SK-N-SH (cell line): ENCODE measurements at regions not wholly inside any gene's neighbourhood (a gene's known extent, or its start where the extent isn't known, plus 50 kb on each side); places are given as distances from the start of the nearest gene placed in this dataset.

Experiments
- CTCF ChIA-PET: fragments of 300-600, 350-600 bp; formaldehyde crosslinking; extraction: SDS; loops from one replicate; lab custom pipeline; 2021; lab: Yijun Ruan, JAX
- POLR2A ChIA-PET: fragments of 350-600 bp; sonication (Branson Sonifier 250); formaldehyde crosslinking; extraction: SDS; loops from one replicate; lab custom pipeline; 2020; ENCODE audit warnings: antibody characterized with exemption, inconsistent platforms; lab: Yijun Ruan, JAX
- DNase-seq: peaks from one replicate; pipeline ENCODE4 v3.0.0; 2012
- H2AFZ ChIP-seq: fragments of 200-600 bp; sonication (generic); 2 replicates; pipeline ENCODE4 v1.8.1; 2016; ENCODE audit warnings: antibody characterized with exemption, mild to moderate bottlenecking, low read depth
- H3F3A ChIP-seq: fragments of 200-600 bp; sonication (generic); replicated peaks from 2 replicates; pipeline ENCODE3; 2016; ENCODE audit warnings: antibody characterized with exemption, mild to moderate bottlenecking; ENCODE audit not compliant: insufficient read depth
- H3K27ac ChIP-seq, 2 experiments: fragments of 200-500 bp in 1 of 2; fragments of 200-600 bp in 1 of 2; sonication (Bioruptor generic) in 1 of 2; sonication (generic), shearing (Covaris generic) in 1 of 2; 2 replicates each; pipeline versions ENCODE4 v1.5.1 to v1.6.1; 2014 to 2016; ENCODE audit warnings: low read depth in 2 of 2, inconsistent platforms in 1 of 2, low read length in 1 of 2, mild to moderate bottlenecking in 1 of 2, mixed read lengths in 1 of 2
- H3K27me3 ChIP-seq: fragments of 200-600 bp; sonication (generic), shearing (Covaris generic); 2 replicates; pipeline ENCODE4 v1.6.1; 2016; ENCODE audit warnings: mixed run types; ENCODE audit not compliant: insufficient read depth
- H3K36me3 ChIP-seq, 2 experiments: fragments of 200-500 bp in 1 of 2; fragments of 200-600 bp in 1 of 2; sonication (Bioruptor generic) in 1 of 2; sonication (generic) in 1 of 2; replicated peaks in 1 of 2; 2 replicates each; pipeline versions ENCODE3 to v1.5.1; 2014 to 2016; ENCODE audit warnings: low read length in 1 of 2, mild to moderate bottlenecking in 1 of 2; ENCODE audit not compliant: insufficient read depth in 2 of 2, control insufficient read depth in 1 of 2
- H3K4me1 ChIP-seq, 2 experiments: fragments of 200-500 bp in 1 of 2; fragments of 200-600 bp in 1 of 2; sonication (Bioruptor generic) in 1 of 2; sonication (generic), shearing (Covaris generic) in 1 of 2; 2 replicates each; pipeline versions ENCODE4 v1.5.1 to v1.6.1; 2014 to 2016; ENCODE audit warnings: low read depth in 1 of 2, low read length in 1 of 2, mixed run types in 1 of 2; ENCODE audit not compliant: insufficient read depth in 2 of 2, control insufficient read depth in 1 of 2
- H3K4me2 ChIP-seq: fragments of 200-600 bp; sonication (generic), shearing (Covaris generic); 2 replicates; pipeline ENCODE4 v1.6.1; 2017; ENCODE audit warnings: mixed run types
- H3K4me3 ChIP-seq, 2 experiments: fragments of 200-500 bp in 1 of 2; fragments of 200-600 bp in 1 of 2; sonication (Bioruptor generic) in 1 of 2; sonication (generic), shearing (Covaris generic) in 1 of 2; 2 replicates each; pipeline versions ENCODE4 v1.5.1 to v1.8.1; 2014 to 2016; ENCODE audit warnings: low read depth in 2 of 2, inconsistent platforms in 1 of 2, low read length in 1 of 2, mild to moderate bottlenecking in 1 of 2, mixed read lengths in 1 of 2, moderate library complexity in 1 of 2
- H3K79me2 ChIP-seq: fragments of 200-600 bp; sonication (generic); 2 replicates; pipeline ENCODE4 v1.8.1; 2017; ENCODE audit warnings: mild to moderate bottlenecking; ENCODE audit not compliant: insufficient read depth
- H3K9ac ChIP-seq: fragments of 200-600 bp; sonication (generic); 2 replicates; pipeline ENCODE4 v1.6.1; 2017; ENCODE audit warnings: mixed run types
- H3K9me2 ChIP-seq: fragments of 200-600 bp; sonication (generic); 2 replicates; pipeline ENCODE4 v1.6.1; 2017; ENCODE audit warnings: mixed run types
- H3K9me3 ChIP-seq: fragments of 200-600 bp; sonication (generic); 2 replicates; pipeline ENCODE4 v1.6.1; 2017; ENCODE audit warnings: mixed run types, mild to moderate bottlenecking, moderate library complexity
- H4K20me1 ChIP-seq: fragments of 200-600 bp; sonication (generic); 2 replicates; pipeline ENCODE4 v1.6.1; 2017; ENCODE audit warnings: mild to moderate bottlenecking, mixed run types; ENCODE audit not compliant: insufficient read depth
- CTCF ChIP-seq: fragments of 200-600 bp; sonication (generic); IDR thresholded peaks from 2 replicates; pipeline ENCODE4 v1.6.1; 2017; ENCODE audit warnings: antibody characterized with exemption, mild to moderate bottlenecking, moderate library complexity
- ELF1 ChIP-seq: IDR thresholded peaks from 2 replicates; pipeline ENCODE4 v1.4.0; 2012
- EZH2phosphoT487 ChIP-seq: fragments of 200-600 bp; sonication (generic); IDR thresholded peaks from 2 replicates; pipeline ENCODE4 v1.6.1; 2017; ENCODE audit warnings: low read depth, mixed run types, mild to moderate bottlenecking, antibody characterized with exemption, moderate library complexity, borderline replicate concordance
- FOSL2 ChIP-seq: IDR thresholded peaks from 2 replicates; pipeline ENCODE4 v1.4.0; 2012; ENCODE audit warnings: low read depth, mild to moderate bottlenecking, moderate library complexity, borderline replicate concordance
- GABPA ChIP-seq: IDR thresholded peaks from 2 replicates; pipeline ENCODE4 v1.4.0; 2012; ENCODE audit warnings: low read depth, mild to moderate bottlenecking
- GATA2 ChIP-seq: sonication (generic); formaldehyde crosslinking; IDR thresholded peaks from 2 replicates; pipeline ENCODE4 v1.5.0; 2020; ENCODE audit warnings: mild to moderate bottlenecking, missing genetic modification reagents
- MEF2A ChIP-seq: IDR thresholded peaks from 2 replicates; pipeline ENCODE4 v1.4.0; 2012; ENCODE audit warnings: low read depth, borderline replicate concordance
- MXI1 ChIP-seq: IDR thresholded peaks from 2 replicates; pipeline ENCODE4 v1.6.1; 2012; ENCODE audit warnings: mild to moderate bottlenecking, low read depth, low read length, improper control_type of control experiment
- NFIC ChIP-seq: IDR thresholded peaks from 2 replicates; pipeline ENCODE4 v1.4.0; 2012; ENCODE audit warnings: borderline replicate concordance
- NRF1 ChIP-seq: IDR thresholded peaks from 2 replicates; pipeline ENCODE4 v1.6.1; 2012; ENCODE audit warnings: low read depth, mild to moderate bottlenecking, low read length
- RAD21 ChIP-seq: IDR thresholded peaks from 2 replicates; pipeline ENCODE4 v1.6.1; 2012; ENCODE audit warnings: mild to moderate bottlenecking, low read length
- RXRA ChIP-seq: IDR thresholded peaks from 2 replicates; pipeline ENCODE4 v1.4.0; 2012; ENCODE audit warnings: low read depth, mild to moderate bottlenecking, borderline replicate concordance
- SMC3 ChIP-seq: IDR thresholded peaks from 2 replicates; pipeline ENCODE4 v1.6.1; 2012; ENCODE audit warnings: low read depth, low read length, improper control_type of control experiment
- TCF12 ChIP-seq: IDR thresholded peaks from 2 replicates; pipeline ENCODE4 v1.4.0; 2012
- TEAD4 ChIP-seq: IDR thresholded peaks from 2 replicates; pipeline ENCODE4 v1.4.0; 2012; ENCODE audit warnings: mild to moderate bottlenecking, borderline replicate concordance; ENCODE audit not compliant: insufficient read depth
- YY1 ChIP-seq: IDR thresholded peaks from 2 replicates; pipeline ENCODE4 v1.4.0; 2012; ENCODE audit warnings: low read depth, mild to moderate bottlenecking
- ZBTB33 ChIP-seq: IDR thresholded peaks from 2 replicates; pipeline ENCODE4 v1.4.0; 2012; ENCODE audit warnings: low read depth, borderline replicate concordance
- WGBS: methylation state at CpG from one replicate; pipeline ENCODE4 v1.1.6; 2017; ENCODE audit warnings: low lambda C conversion rate; 5-methylcytosine and 5-hydroxymethylcytosine counted together
- TF ChIP-seq, protein P1 (sequence below): fragments of 150-350 bp; IDR thresholded peaks from 2 replicates; pipeline ENCODE4 v1.6.1; 2017; ENCODE audit warnings: antibody characterized with exemption, low read length, low read depth, borderline replicate concordance
- TF ChIP-seq, protein P2 (sequence below): fragments of 150-350 bp; IDR thresholded peaks from 2 replicates; pipeline ENCODE4 v1.6.1; 2016; ENCODE audit warnings: mild to moderate bottlenecking, low read depth, low read length

GRCh38 chr9:121576281-121577075 lies 75.0 kb upstream of the DAB2IP start:
- CTCF ChIA-PET = interaction anchor here (0.6 to 2.9 kb wide), 11 partner anchors 8 to 119 kb away, joined by 3 to 17 read pairs (median 4); no protein-coding TSS in a partner anchor

GRCh38 chr9:121577166-121577565 lies 74.3 kb upstream of the DAB2IP start:
- peak; percentile 66 for DNase-seq
- 88% methylated on average over 16 of the region's 17 CpGs for WGBS
- Histone ChIP-seq H3K79me2 (no peaks in the 10 kb centered on the region), H3K9ac (no peak overlapping the region), H3K4me3 (no peak overlapping the region), H3K4me2 (no peak overlapping the region), H3K27me3 (no peaks in the 10 kb centered on the region), H3F3A (no peaks in the 10 kb centered on the region), H3K9me3 (no peaks in the 10 kb centered on the region), H3K9me2 (no peaks in the 10 kb centered on the region), H4K20me1 (no peaks in the 10 kb centered on the region), H2AFZ (no peak overlapping the region), H3K27ac (no peak overlapping the region; a peak in 1 of 4 replicates), H3K4me1 (peaks cover 0 to 20% of the 10 kb centered on the region in 2 experiments; a peak in 1 of 4 replicates), H3K36me3 (no peaks in the 10 kb centered on the region)
- POLR2A ChIA-PET = no interaction called here
- CTCF ChIA-PET = interaction anchor here (0.9 to 2.9 kb wide), 7 partner anchors 9 to 118 kb away, joined by 3 to 17 read pairs (median 6); no protein-coding TSS in a partner anchor
- TF ChIP-seq NFIC (no peak), MXI1 (no peak), GABPA (no peak), YY1 (no peak), FOSL2 (no peak), CTCF (no peak), ELF1 (no peak), EZH2phosphoT487 (no peak), NRF1 (no peak), RXRA (no peak), TEAD4 (no peak), TCF12 (no peak), SMC3 (no peak), GATA2 (CRISPR knock-in tag) (no peak), ZBTB33 (no peak)
- TF ChIP-seq, protein P1, sequence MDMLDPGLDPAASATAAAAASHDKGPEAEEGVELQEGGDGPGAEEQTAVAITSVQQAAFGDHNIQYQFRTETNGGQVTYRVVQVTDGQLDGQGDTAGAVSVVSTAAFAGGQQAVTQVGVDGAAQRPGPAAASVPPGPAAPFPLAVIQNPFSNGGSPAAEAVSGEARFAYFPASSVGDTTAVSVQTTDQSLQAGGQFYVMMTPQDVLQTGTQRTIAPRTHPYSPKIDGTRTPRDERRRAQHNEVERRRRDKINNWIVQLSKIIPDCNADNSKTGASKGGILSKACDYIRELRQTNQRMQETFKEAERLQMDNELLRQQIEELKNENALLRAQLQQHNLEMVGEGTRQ = no peak
- TF ChIP-seq, protein P2, sequence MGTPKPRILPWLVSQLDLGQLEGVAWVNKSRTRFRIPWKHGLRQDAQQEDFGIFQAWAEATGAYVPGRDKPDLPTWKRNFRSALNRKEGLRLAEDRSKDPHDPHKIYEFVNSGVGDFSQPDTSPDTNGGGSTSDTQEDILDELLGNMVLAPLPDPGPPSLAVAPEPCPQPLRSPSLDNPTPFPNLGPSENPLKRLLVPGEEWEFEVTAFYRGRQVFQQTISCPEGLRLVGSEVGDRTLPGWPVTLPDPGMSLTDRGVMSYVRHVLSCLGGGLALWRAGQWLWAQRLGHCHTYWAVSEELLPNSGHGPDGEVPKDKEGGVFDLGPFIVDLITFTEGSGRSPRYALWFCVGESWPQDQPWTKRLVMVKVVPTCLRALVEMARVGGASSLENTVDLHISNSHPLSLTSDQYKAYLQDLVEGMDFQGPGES = no peak

More at GRCh38 chr9:121576281-121577075, 75.0 kb upstream of the DAB2IP start:
- no peaks in the 10 kb centered on the region for H3F3A ChIP-seq
- TF ChIP-seq MEF2A = no peak
- TF ChIP-seq, protein P2 = no peak
- peak; percentile 42 for TF ChIP-seq RAD21
- no peak overlapping the region for H3K27ac ChIP-seq
- no peak for DNase-seq
- no peaks in the 10 kb centered on the region for H3K36me3 ChIP-seq
- no peaks in the 10 kb centered on the region for H3K27me3 ChIP-seq
- H4K20me1 ChIP-seq = no peaks in the 10 kb centered on the region
- no peak overlapping the region for H2AFZ ChIP-seq
- no peaks in the 10 kb centered on the region for H3K79me2 ChIP-seq
- peaks cover 0 to 20% of the 10 kb centered on the region in 2 experiments; a peak in 1 of 4 replicates for H3K4me1 ChIP-seq
- POLR2A ChIA-PET = no interaction called here
- H3K9me2 ChIP-seq = no peaks in the 10 kb centered on the region
- H3K4me2 ChIP-seq = no peak overlapping the region
- no peaks in the 10 kb centered on the region for H3K9me3 ChIP-seq
- no peak overlapping the region for H3K9ac ChIP-seq
- no peak overlapping the region for H3K4me3 ChIP-seq
- WGBS = 85% methylated on average over 7 of the region's 7 CpGs
